GM10266 (cell line): ENCODE measurements at regions not wholly inside any gene's neighbourhood (a gene's known extent, or its start where the extent isn't known, plus 50 kb on each side); places are given as distances from the start of the nearest gene placed in this dataset.
A peak's percentile ranks its signal among the peaks of the same experiment; 100 is the strongest.
"Not testable (repeated sequence)": the region's sequence is repeated elsewhere in the genome, so short reads cannot be mapped to it uniquely, and the experiment has no call there.

Experiments used
- DNase-seq: peaks from one replicate; pipeline ENCODE4 v3.0.0; 2012; ENCODE audit errors: extremely low spot score
- CTCF ChIP-seq: IDR thresholded peaks from 2 replicates; pipeline ENCODE4 v1.5.1; 2012; ENCODE audit warnings: mild to moderate bottlenecking, low read depth; ENCODE audit not compliant: control insufficient read depth, insufficient read depth; ENCODE audit errors: missing control alignments

GRCh38 chr7:131924857-131925256 is 368.4 kb upstream of the PODXL start:
- no peak for DNase-seq
- no peak for TF ChIP-seq CTCF

GRCh38 chr7:131922948-131923347 is 366.5 kb upstream of the PODXL start:
- DNase-seq: not testable (repeated sequence)

GRCh38 chr7:131921016-131921415 is 364.6 kb upstream of the PODXL start:
- TF ChIP-seq CTCF: no peak
- DNase-seq: no peak

GRCh38 chr7:131919920-131920709 is 363.7 kb upstream of the PODXL start:
- peak; percentile 34 for DNase-seq
- TF ChIP-seq CTCF: no peak

GRCh38 chr7:131911112-131911511 is 354.7 kb upstream of the PODXL start:
- TF ChIP-seq CTCF: no peak
- DNase-seq: no peak

GRCh38 chr7:131909151-131909768 is 352.8 kb upstream of the PODXL start:
- TF ChIP-seq CTCF: no peak
- no peak for DNase-seq

- TF ChIP-seq CTCF: no peak
- DNase-seq: no peak
Observed at GRCh38 chr7:131908714-131909113, 352.3 kb upstream of the PODXL start.
